ENCODE measurements at regions not wholly inside any gene's neighbourhood (a gene's known extent, or its start where the extent isn't known, plus 50 kb on each side); places are given as distances from the start of the nearest gene placed in this dataset.

DNA sequence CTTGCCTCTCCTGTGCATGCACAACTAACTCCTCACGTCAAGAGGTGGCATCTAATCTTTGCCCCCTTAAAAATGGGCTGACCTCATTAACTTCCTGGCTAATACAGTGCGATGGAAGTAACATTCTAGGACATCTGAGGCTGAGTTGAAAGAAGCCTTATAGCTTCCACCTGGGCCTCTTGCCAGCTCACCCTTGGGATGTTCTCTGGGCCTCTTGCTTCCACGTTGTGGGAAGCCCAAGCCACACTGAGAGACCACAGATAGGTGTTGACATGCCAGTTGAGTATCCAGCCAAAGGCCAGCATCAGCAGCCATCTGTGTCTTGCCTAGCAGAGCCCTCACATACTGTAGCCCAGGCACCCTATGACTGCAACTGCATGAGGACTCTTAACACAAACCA is 60.8 kb upstream of the GDF10 start:
- no peak overlapping the region for H3K4me3 Mint-ChIP-seq

DNA sequence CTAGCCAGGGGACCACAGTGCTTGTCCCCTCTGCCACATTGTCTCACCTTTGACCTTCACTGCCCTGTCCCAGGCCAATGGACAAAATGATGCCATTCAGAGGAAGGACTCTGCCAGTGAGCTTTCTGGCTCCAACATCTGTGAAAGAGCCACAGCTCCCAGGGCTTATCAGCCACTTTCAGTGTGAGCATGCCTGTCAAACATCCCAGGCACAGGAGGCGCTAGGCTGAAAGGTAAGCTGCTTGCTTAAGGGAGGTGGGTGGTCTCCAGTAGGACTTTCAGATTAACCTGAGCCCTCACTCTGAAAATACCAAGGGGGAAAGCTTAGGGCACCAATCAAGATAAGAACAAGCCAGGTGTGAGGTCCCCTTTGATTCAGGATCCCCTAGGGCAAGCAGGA is 59.8 kb upstream of the GDF10 start:
- no peaks in the 10 kb centered on the region for H3K27me3 Mint-ChIP-seq
- no peak for ATAC-seq (ENCODE audit: low read depth)
- H3K27ac Mint-ChIP-seq, result no peak overlapping the region
- no peaks in the 10 kb centered on the region for H3K9me3 Mint-ChIP-seq
- no peak overlapping the region for H3K4me3 Mint-ChIP-seq
- peaks cover 2% of the 10 kb centered on the region for H3K4me1 Mint-ChIP-seq
- TF ChIP-seq CTCF (IDR thresholded peaks at IDR 0.05), result no peak
- CTCF ChIA-PET, result no interaction called here
- POLR2A ChIA-PET, result no interaction called here
- H3K36me3 Mint-ChIP-seq (ENCODE audit: low read depth), result no peaks in the 10 kb centered on the region
- intact Hi-C loops (cut with micrococcal nuclease), result no loop called here
- DNase-seq, result no peak

More for the DNA sequence above, 60.8 kb upstream of the GDF10 start:
- Mint-ChIP-seq H3K27me3 (no peaks in the 10 kb centered on the region), H3K9me3 (no peaks in the 10 kb centered on the region), H3K36me3 (ENCODE audit: low read depth) (no peaks in the 10 kb centered on the region), H3K4me1 (peaks cover 2% of the 10 kb centered on the region), H3K27ac (no peak overlapping the region)
- ATAC-seq (ENCODE audit: low read depth), result no peak
- POLR2A ChIA-PET, result no interaction called here
- no peak for DNase-seq
- no peak for TF ChIP-seq CTCF (IDR thresholded peaks at IDR 0.05)
- CTCF ChIA-PET, result no interaction called here
- intact Hi-C loops (cut with micrococcal nuclease), result no loop called here

GRCh38 chr10:47241256-47241655 is 58.7 kb upstream of the GDF10 start:
- Mint-ChIP-seq H3K4me3 (no peak overlapping the region), H3K4me1 (peaks cover 2% of the 10 kb centered on the region), H3K27ac (no peak overlapping the region), H3K36me3 (ENCODE audit: low read depth) (no peaks in the 10 kb centered on the region), H3K27me3 (no peaks in the 10 kb centered on the region), H3K9me3 (no peaks in the 10 kb centered on the region)
- no peak for DNase-seq
- intact Hi-C loops (cut with micrococcal nuclease), result no loop called here
- ATAC-seq (ENCODE audit: low read depth), result no peak
- no peak for TF ChIP-seq CTCF (IDR thresholded peaks at IDR 0.05)
- POLR2A ChIA-PET, result no interaction called here
- CTCF ChIA-PET, result no interaction called here

GRCh38 chr10:47241946-47242867 is 57.8 kb upstream of the GDF10 start:
- no peak for TF ChIP-seq CTCF (IDR thresholded peaks at IDR 0.05)
- Mint-ChIP-seq H3K27ac (no peak overlapping the region), H3K27me3 (no peaks in the 10 kb centered on the region), H3K9me3 (no peaks in the 10 kb centered on the region), H3K36me3 (ENCODE audit: low read depth) (no peaks in the 10 kb centered on the region), H3K4me1 (peaks cover 2% of the 10 kb centered on the region), H3K4me3 (no peak overlapping the region)
- ATAC-seq (ENCODE audit: low read depth) (no peak), DNase-seq (no peak)
- intact Hi-C loops (cut with micrococcal nuclease), result no loop called here
- CTCF ChIA-PET, result no interaction called here
- POLR2A ChIA-PET, result no interaction called here

GRCh38 chr10:47243356-47243755 is 56.6 kb upstream of the GDF10 start:
- ChIA-PET CTCF (no interaction called here), POLR2A (no interaction called here)
- no peak for DNase-seq
- no peaks in the 10 kb centered on the region for H3K27me3 Mint-ChIP-seq
- no peak overlapping the region for H3K4me3 Mint-ChIP-seq
- no peaks in the 10 kb centered on the region for H3K9me3 Mint-ChIP-seq
- no peak for TF ChIP-seq CTCF (IDR thresholded peaks at IDR 0.05)
- intact Hi-C loops (cut with micrococcal nuclease), result no loop called here
- H3K4me1 Mint-ChIP-seq, result peaks cover 2% of the 10 kb centered on the region
- no peak overlapping the region for H3K27ac Mint-ChIP-seq
- H3K36me3 Mint-ChIP-seq (ENCODE audit: low read depth), result no peaks in the 10 kb centered on the region
- no peak for ATAC-seq (ENCODE audit: low read depth)

Data from activated B cell treated with CpG ODN at 0.5 μM for 24 hours (primary cell).